HCT116 (cell line): ENCODE measurements at regions not wholly inside any gene's neighbourhood (a gene's known extent, or its start where the extent isn't known, plus 50 kb on each side); places are given as distances from the start of the nearest gene placed in this dataset.

Experiments used
- ATAC-seq: fragments of 200-7000 bp; cut with Tn5 transposase; 2 replicates; pipeline ENCODE4 v1.9.1; 2020; ENCODE audit warnings: mild to moderate bottlenecking, moderate library complexity
- BruUV-seq: library from RNA; stranded (reverse); fragments of 400-500 nt; replicated peaks from 2 replicates; lab custom pipeline; 2021; lab: Mats Ljungman, UMichigan
- CTCF ChIA-PET: fragments of 300-600 bp; sonication (Branson Sonifier 250); formaldehyde crosslinking; loops from one replicate; lab custom pipeline; 2021; ENCODE audit warnings: antibody characterized with exemption; lab: Charles Lee
- POLR2A ChIA-PET: fragments of 300-600, 350-600 bp; sonication (Branson Sonifier 250); formaldehyde crosslinking; loops from one replicate; lab custom pipeline; 2021; ENCODE audit warnings: antibody characterized with exemption; lab: Charles Lee
- RAD21 ChIA-PET, 2 experiments: fragments of 300-600 bp; sonication (Branson Sonifier 250); formaldehyde crosslinking; loops; one replicate each; lab custom pipeline; 2023; ENCODE audit warnings: low total read pairs in 2 of 2; ENCODE audit not compliant: uncharacterized antibody in 2 of 2, unreplicated experiment in 2 of 2, low non-redundant PET in 1 of 2; lab: Charles Lee
- DNase-seq: peaks from one replicate; pipeline ENCODE4 v3.0.0-alpha.2; 2010; ENCODE audit warnings: low read depth, low spot score
- H2AFZ ChIP-seq: fragments of 200-600 bp; shearing (Covaris generic), sonication (generic); 2 replicates; pipeline ENCODE4 v1.6.1; 2017; ENCODE audit warnings: low read depth, mixed run types, mixed read lengths, antibody characterized with exemption, low read length; ENCODE audit not compliant: poor library complexity, severe bottlenecking
- H3K27ac ChIP-seq: 2 replicates; pipeline ENCODE4 v1.5.1; 2012; ENCODE audit warnings: low read depth, low read length
- H3K27me3 ChIP-seq: fragments of 200-600 bp; sonication (generic); 2 replicates; pipeline ENCODE4 v1.6.1; 2016; ENCODE audit warnings: mixed run types, low read length, mixed read lengths; ENCODE audit not compliant: insufficient read depth
- H3K36me3 ChIP-seq, 2 experiments: fragments of 200-500 bp in 1 of 2; fragments of 200-600 bp in 1 of 2; sonication (Bioruptor generic) in 1 of 2; sonication (generic) in 1 of 2; 2 replicates each; pipeline versions ENCODE4 v1.5.1 to v1.6.1; 2014 to 2016; ENCODE audit warnings: low read length in 2 of 2, inconsistent platforms in 1 of 2, mixed read lengths in 1 of 2, mixed run types in 1 of 2; ENCODE audit not compliant: insufficient read depth in 2 of 2, control insufficient read depth in 1 of 2
- H3K4me1 ChIP-seq, 2 experiments: fragments of 200-600 bp in 1 of 2; sonication (generic) in 1 of 2; 2 replicates each; pipeline versions ENCODE4 v1.5.1 to v1.6.1; 2012 to 2017; ENCODE audit warnings: low read length in 2 of 2, inconsistent platforms in 1 of 2, mild to moderate bottlenecking in 1 of 2, mixed read lengths in 1 of 2, mixed run types in 1 of 2, moderate library complexity in 1 of 2; ENCODE audit not compliant: insufficient read depth in 2 of 2, control insufficient read depth in 1 of 2
- H3K4me2 ChIP-seq: fragments of 200-600 bp; sonication (generic); 2 replicates; pipeline ENCODE4 v1.6.1; 2017; ENCODE audit warnings: mixed run types, low read length, mixed read lengths
- H3K4me3 ChIP-seq, 2 experiments: fragments of 200-600 bp in 1 of 2; sonication (generic) in 1 of 2; replicated peaks in 1 of 2; 2 replicates each; pipeline ENCODE4 v1.5.1; 2011 to 2016; ENCODE audit warnings: low read length in 2 of 2, control low read depth in 1 of 2, low read depth in 1 of 2, mild to moderate bottlenecking in 1 of 2, mixed read lengths in 1 of 2, mixed run types in 1 of 2
- H3K79me2 ChIP-seq: fragments of 200-600 bp; sonication (generic); 2 replicates; pipeline ENCODE4 v1.6.1; 2017; ENCODE audit warnings: mild to moderate bottlenecking, mixed run types, low read length, moderate library complexity, mixed read lengths; ENCODE audit not compliant: insufficient read depth
- H3K9ac ChIP-seq: fragments of 200-600 bp; sonication (generic); 2 replicates; pipeline ENCODE4 v1.6.1; 2016; ENCODE audit warnings: low read length, mixed read lengths
- H3K9me2 ChIP-seq: fragments of 200-600 bp; sonication (generic), shearing (Covaris generic); 2 replicates; pipeline ENCODE4 v1.6.1; 2017; ENCODE audit warnings: mixed run types, mild to moderate bottlenecking, moderate library complexity; ENCODE audit not compliant: insufficient read depth
- H3K9me3 ChIP-seq, 2 experiments: fragments of 200-500 bp in 1 of 2; fragments of 200-600 bp in 1 of 2; sonication (Bioruptor generic) in 1 of 2; sonication (generic) in 1 of 2; 2 replicates each; pipeline ENCODE4 v1.6.1; 2014 to 2017; ENCODE audit warnings: low read length in 2 of 2, mixed read lengths in 2 of 2, inconsistent platforms in 1 of 2, low read depth in 1 of 2, mild to moderate bottlenecking in 1 of 2, mixed run types in 1 of 2, moderate library complexity in 1 of 2; ENCODE audit not compliant: control insufficient read depth in 1 of 2, insufficient read depth in 1 of 2
- H4K20me1 ChIP-seq: fragments of 200-600 bp; sonication (generic), shearing (Covaris generic); 2 replicates; pipeline ENCODE4 v1.6.1; 2017; ENCODE audit warnings: mixed run types, mild to moderate bottlenecking, moderate library complexity; ENCODE audit not compliant: insufficient read depth
- CBX3 ChIP-seq: IDR thresholded peaks from 2 replicates; pipeline ENCODE4 v1.6.1; 2012; ENCODE audit warnings: low read depth
- EGR1 ChIP-seq: IDR thresholded peaks from 2 replicates; pipeline ENCODE4 v1.6.1; 2012; ENCODE audit warnings: low read depth
- EZH2 ChIP-seq: fragments of 200-600 bp; sonication (generic); IDR thresholded peaks from 2 replicates; pipeline ENCODE4 v1.6.1; 2017; ENCODE audit warnings: antibody characterized with exemption, mixed run types
- EZH2phosphoT487 ChIP-seq: fragments of 200-600 bp; IDR thresholded peaks from 2 replicates; pipeline ENCODE4 v1.6.1; 2018; ENCODE audit warnings: antibody characterized with exemption, borderline replicate concordance
- JUND ChIP-seq: IDR thresholded peaks from 2 replicates; pipeline ENCODE4 v1.6.1; 2012
- MAX ChIP-seq: IDR thresholded peaks from 2 replicates; pipeline ENCODE4 v1.6.1; 2012
- POLR2AphosphoS5 ChIP-seq: IDR thresholded peaks from 2 replicates; pipeline ENCODE4 v1.6.1; 2011; ENCODE audit warnings: mild to moderate bottlenecking, low read depth, low read length, moderate library complexity
- REST ChIP-seq: IDR thresholded peaks from 2 replicates; pipeline ENCODE4 v1.6.1; 2012; ENCODE audit warnings: low read depth
- SRF ChIP-seq: IDR thresholded peaks from 2 replicates; pipeline ENCODE4 v1.6.1; 2012; ENCODE audit warnings: low read depth
- ZBTB33 ChIP-seq: IDR thresholded peaks from 2 replicates; pipeline ENCODE4 v1.6.1; 2011; ENCODE audit warnings: mild to moderate bottlenecking, low read length, moderate library complexity; ENCODE audit not compliant: insufficient replicate concordance; ENCODE audit errors: extremely low read depth
- ZNF274 ChIP-seq: fragments of 200-500 bp; sonication (Bioruptor generic); IDR thresholded peaks from 2 replicates; pipeline ENCODE4 v1.6.1; 2014; ENCODE audit warnings: mild to moderate bottlenecking, low read depth, low read length, inconsistent platforms
- intact Hi-C: fragments of 100-400 bp; cut with micrococcal nuclease; formaldehyde crosslinking; loops from 2 replicates; pipeline ENCODE4 v1.10.0; 2022

DNA sequence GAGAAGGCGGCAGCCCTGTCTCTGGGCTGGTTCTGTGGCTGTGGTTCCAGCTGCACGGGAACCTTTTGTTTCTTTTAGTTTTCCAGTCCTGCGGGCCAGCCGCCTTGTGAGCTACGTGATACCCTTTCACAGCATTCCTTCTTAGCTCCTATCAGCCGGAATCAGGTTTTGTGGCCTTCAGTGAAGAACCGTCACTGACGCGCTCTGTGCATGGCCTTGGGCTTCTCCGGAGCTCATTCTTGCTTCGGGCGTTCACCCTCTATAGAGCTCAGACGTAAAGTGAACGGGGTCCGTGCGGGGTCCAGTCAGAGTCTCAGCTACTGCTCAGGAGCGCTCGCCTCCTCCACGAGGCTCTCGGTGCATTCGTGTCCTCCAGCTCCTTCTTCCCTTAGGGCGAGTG lies 166.7 kb downstream of the FAM43A start:
- ATAC-seq (no peak), DNase-seq (no peak)
- H2AFZ ChIP-seq, result no peak overlapping the region
- H3K9me2 ChIP-seq, result no peaks in the 10 kb centered on the region
- intact Hi-C loops, result no loop called here
- no peaks in the 10 kb centered on the region for H3K36me3 ChIP-seq
- no peaks in the 10 kb centered on the region for H3K79me2 ChIP-seq
- TF ChIP-seq POLR2AphosphoS5 (no peak), ZBTB33 (no peak), CBX3 (no peak), JUND (no peak), EZH2 (no peak), EZH2phosphoT487 (no peak), EGR1 (no peak), ZNF274 (no peak), REST (no peak), SRF (no peak), MAX (no peak)
- CTCF ChIA-PET, result no interaction called here
- no peak overlapping the region for H3K4me2 ChIP-seq
- H3K27me3 ChIP-seq, result no peaks in the 10 kb centered on the region
- no peaks in the 10 kb centered on the region for H3K9me3 ChIP-seq
- RAD21 ChIA-PET, result no interaction called here
- no peaks in the 10 kb centered on the region for H4K20me1 ChIP-seq
- no peak overlapping the region for H3K9ac ChIP-seq
- no TSS peak for BruUV-seq
- POLR2A ChIA-PET, result no interaction called here
- peaks cover 3 to 6% of the 10 kb centered on the region in 2 experiments; a peak in 2 of 4 replicates for H3K4me1 ChIP-seq
- H3K27ac ChIP-seq, result no peak overlapping the region
- no peak overlapping the region for H3K4me3 ChIP-seq
